Fibroblast of lung (primary cell): ENCODE measurements at regions not wholly inside any gene's neighbourhood (a gene's known extent, or its start where the extent isn't known, plus 50 kb on each side); places are given as distances from the start of the nearest gene placed in this dataset.

Experiments
- EZH2 ChIP-seq: IDR thresholded peaks from 2 replicates; pipeline ENCODE4 v1.5.1; 2012; ENCODE audit warnings: low read length, control low read depth, mild to moderate bottlenecking; ENCODE audit errors: missing control alignments
- TF ChIP-seq, protein P1 (sequence below), 2 donors: IDR thresholded peaks in 1 of 2; conservative IDR thresholded peaks in 1 of 2; 1 replicate in 1 of 2; 2 replicates in 1 of 2; pipeline ENCODE4 v1.5.1; 2011 to 2012; ENCODE audit warnings: low read length in 2 of 2, control low read depth in 1 of 2, inconsistent platforms in 1 of 2, low read depth in 1 of 2, mild to moderate bottlenecking in 1 of 2

DNA sequence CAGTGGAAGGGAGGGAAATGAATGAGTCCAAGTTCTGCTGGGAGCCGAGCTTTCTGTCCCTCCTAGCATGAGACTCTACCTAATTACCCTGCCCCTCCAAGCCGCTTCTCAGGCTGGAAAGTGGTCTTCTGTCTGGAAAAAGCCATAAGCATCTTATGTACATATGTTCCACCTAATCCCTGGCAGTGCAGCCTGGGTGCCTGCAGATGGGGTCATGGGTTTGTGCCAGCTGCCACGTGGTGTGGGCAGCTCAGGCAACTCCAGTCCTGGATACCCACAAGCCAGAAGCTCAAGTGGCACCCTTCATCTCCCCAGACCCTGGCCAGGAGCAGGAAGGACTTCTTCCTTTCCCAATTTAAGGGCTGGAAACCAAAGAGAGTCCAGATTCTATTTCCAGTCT, 253.1 kb downstream of the LY86 start:
- no peak for TF ChIP-seq EZH2
- TF ChIP-seq, protein P1, sequence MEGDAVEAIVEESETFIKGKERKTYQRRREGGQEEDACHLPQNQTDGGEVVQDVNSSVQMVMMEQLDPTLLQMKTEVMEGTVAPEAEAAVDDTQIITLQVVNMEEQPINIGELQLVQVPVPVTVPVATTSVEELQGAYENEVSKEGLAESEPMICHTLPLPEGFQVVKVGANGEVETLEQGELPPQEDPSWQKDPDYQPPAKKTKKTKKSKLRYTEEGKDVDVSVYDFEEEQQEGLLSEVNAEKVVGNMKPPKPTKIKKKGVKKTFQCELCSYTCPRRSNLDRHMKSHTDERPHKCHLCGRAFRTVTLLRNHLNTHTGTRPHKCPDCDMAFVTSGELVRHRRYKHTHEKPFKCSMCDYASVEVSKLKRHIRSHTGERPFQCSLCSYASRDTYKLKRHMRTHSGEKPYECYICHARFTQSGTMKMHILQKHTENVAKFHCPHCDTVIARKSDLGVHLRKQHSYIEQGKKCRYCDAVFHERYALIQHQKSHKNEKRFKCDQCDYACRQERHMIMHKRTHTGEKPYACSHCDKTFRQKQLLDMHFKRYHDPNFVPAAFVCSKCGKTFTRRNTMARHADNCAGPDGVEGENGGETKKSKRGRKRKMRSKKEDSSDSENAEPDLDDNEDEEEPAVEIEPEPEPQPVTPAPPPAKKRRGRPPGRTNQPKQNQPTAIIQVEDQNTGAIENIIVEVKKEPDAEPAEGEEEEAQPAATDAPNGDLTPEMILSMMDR (conservative IDR thresholded peaks at IDR 0.05 in 1 of 2, IDR thresholded peaks at IDR 0.05 in 1 of 2; ENCODE audit: low read depth in 1 of 2, low read length in 2 of 2): no peak
